ENCODE measurements at regions not wholly inside any gene's neighbourhood (a gene's known extent, or its start where the extent isn't known, plus 50 kb on each side); places are given as distances from the start of the nearest gene placed in this dataset.

DNA sequence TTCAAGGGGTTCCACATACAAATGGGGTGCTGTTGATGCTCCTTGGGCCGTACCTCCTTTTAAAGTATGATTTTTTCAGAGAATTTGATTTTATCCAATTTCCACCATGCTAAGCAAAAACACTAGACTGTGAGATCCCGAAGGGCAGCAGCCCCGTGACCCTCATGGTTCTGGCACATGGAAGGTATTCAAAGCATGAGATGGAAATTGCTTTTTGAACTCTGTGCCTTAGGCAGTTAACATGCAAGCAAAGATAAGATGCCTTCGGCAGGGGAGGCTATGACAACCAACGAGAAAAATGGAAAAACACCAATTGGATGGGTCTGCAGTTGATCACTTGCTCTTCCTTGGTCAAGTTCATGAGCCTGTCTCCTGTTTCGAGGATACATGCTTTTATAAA lies 120.8 kb upstream of the DIO3 start:
- no peak for TF ChIP-seq CTCF (IDR thresholded peaks at IDR 0.05; ENCODE audit: insufficient read depth, low read length, missing control alignments)
- POLR2A ChIA-PET, result no interaction called here
- no peak for DNase-seq (ENCODE audit: low read depth, low spot score)
- CTCF ChIA-PET, result no interaction called here
- H3K4me3 ChIP-seq (ENCODE audit: low read depth, low read length), result no peak overlapping the region

GRCh38 chr14:101441710-101442109 lies 119.6 kb upstream of the DIO3 start:
- POLR2A ChIA-PET, result no interaction called here
- no peak for DNase-seq (ENCODE audit: low read depth, low spot score)
- no peak overlapping the region for H3K4me3 ChIP-seq (ENCODE audit: low read depth, low read length)
- TF ChIP-seq CTCF (IDR thresholded peaks at IDR 0.05; ENCODE audit: insufficient read depth, low read length, missing control alignments), result no peak
- CTCF ChIA-PET, result no interaction called here

DNA sequence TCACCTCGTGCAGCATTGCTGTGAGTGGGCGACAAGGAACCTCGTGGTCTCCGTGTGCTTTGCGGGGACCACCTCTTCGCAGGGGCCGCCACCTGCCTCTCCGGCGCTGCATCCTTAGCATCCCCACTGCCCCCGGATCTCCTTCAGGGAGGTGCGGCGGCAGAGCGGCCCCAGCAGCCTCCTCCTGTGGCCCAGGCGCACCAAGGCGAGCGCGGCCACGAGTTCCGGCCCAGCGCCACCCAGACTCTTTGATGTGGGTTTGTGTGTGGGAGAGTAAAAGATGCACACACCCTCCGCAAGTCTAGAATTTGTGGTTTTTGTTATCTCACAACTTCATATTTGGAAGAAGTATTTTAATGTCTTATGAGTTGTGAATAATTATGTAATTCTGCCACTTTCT lies 118.8 kb upstream of the DIO3 start:
- CTCF ChIA-PET, result no interaction called here
- DNase-seq (ENCODE audit: low read depth, low spot score), result no peak
- no peak overlapping the region for H3K4me3 ChIP-seq (ENCODE audit: low read depth, low read length)
- no peak for TF ChIP-seq CTCF (IDR thresholded peaks at IDR 0.05; ENCODE audit: insufficient read depth, low read length, missing control alignments)
- POLR2A ChIA-PET, result no interaction called here

- POLR2A ChIA-PET, result no interaction called here
- CTCF ChIA-PET, result no interaction called here
- H3K4me3 ChIP-seq (ENCODE audit: low read depth, low read length), result no peak overlapping the region
- DNase-seq (ENCODE audit: low read depth, low spot score), result peak; percentile 21
- no peak for TF ChIP-seq CTCF (IDR thresholded peaks at IDR 0.05; ENCODE audit: insufficient read depth, low read length, missing control alignments)
These were observed 117.2 kb upstream of the DIO3 start for GRCh38 chr14:101444116-101444515.

- ChIA-PET CTCF (no interaction called here), POLR2A (no interaction called here)
- no peak for DNase-seq (ENCODE audit: low read depth, low spot score)
- no peak for TF ChIP-seq CTCF (IDR thresholded peaks at IDR 0.05; ENCODE audit: insufficient read depth, low read length, missing control alignments)
- no peak overlapping the region for H3K4me3 ChIP-seq (ENCODE audit: low read depth, low read length)
These were observed 116.0 kb upstream of the DIO3 start for GRCh38 chr14:101445278-101445677.

DNA sequence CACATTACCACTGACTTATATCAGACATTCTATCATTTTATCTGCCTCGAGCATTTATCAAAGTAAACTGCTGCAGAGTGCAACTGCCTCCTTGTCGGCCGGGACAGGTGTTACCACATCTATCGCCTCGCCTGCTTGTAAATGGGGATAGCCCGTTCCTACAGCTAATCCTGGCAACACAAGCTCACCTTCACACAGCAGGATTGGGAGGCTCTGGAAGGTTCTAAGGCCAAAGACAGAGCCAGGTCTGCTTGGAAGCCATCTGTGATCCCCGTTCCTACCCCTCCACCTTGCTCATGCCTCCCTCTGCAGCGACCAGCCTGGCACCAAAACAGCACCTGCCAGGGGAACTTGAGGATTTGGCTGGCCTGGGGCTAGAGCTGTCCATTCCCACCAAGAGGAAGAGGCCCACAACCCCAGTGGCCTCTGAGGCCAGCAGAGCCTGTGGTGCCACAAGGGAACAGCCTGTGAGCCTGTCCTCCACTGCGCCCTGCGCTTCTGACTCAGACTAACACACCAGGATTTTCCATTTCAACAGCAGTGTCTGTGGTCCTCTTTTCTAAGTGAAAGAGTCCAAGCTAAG lies 114.8 kb upstream of the DIO3 start:
- DNase-seq (ENCODE audit: low read depth, low spot score), result no peak
- TF ChIP-seq CTCF (IDR thresholded peaks at IDR 0.05; ENCODE audit: insufficient read depth, low read length, missing control alignments), result no peak
- H3K4me3 ChIP-seq (ENCODE audit: low read depth, low read length), result no peak overlapping the region
- ChIA-PET CTCF (no interaction called here), POLR2A (no interaction called here)

All from AG04449 (cell line).